Stimulated activated CD4-positive, alpha-beta T cell treated with anti-CD3 and anti-CD28 coated beads, Interleukin-15, amount 100 ng/mL, for 1 hour (primary cell): ENCODE measurements at regions not wholly inside any gene's neighbourhood (a gene's known extent, or its start where the extent isn't known, plus 50 kb on each side); places are given as distances from the start of the nearest gene placed in this dataset.

Source experiments
- DNase-seq, 2 donors: peaks; one replicate each; pipeline ENCODE4 v3.0.0-alpha.2; 2020; ENCODE audit warnings: low read depth in 1 of 2, low spot score in 1 of 2

DNA sequence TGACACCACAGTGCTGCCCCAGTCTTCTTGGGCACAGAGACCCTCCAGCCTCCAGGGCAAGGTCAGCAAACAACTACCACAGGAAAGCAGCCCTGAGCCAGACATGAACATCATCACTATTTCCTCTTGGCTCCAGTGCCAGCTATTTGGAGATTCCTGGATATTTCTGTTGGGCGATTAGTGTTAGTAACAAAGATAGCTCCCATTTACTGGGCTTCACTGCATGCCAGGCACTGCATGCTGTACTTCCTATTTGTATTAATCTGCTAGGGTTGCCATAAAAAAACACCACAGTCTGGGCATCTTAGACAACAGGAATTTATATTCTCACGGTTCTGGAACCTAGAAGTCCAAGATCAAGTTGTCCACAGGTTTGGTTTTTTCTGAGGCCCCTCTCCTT, 255.1 kb upstream of the STT3B start:
- DNase-seq = no peak

DNA sequence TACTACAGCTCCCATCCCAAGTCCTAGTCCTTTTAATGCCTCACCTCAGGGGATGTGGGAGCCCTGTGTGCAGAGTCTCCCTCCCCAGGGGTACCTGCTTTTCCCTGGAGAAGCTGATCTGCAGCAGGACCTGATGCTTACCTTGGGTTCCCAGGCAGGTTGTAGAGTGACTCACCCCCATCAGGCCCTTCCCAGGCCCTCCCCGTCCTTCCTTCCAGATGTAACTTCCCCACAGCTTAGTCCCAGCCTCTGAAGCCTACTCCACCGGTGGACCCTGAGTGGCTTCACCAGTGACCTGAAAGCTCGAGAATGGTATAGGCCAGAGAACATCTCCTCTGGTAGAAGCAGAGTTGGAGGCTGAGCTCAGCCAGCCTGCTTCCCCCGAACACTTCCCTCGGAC, 254.2 kb upstream of the STT3B start:
- no peak for DNase-seq

- DNase-seq = no peak
These were observed 247.9 kb upstream of the STT3B start for GRCh38 chr3:31284776-31285175.

DNA sequence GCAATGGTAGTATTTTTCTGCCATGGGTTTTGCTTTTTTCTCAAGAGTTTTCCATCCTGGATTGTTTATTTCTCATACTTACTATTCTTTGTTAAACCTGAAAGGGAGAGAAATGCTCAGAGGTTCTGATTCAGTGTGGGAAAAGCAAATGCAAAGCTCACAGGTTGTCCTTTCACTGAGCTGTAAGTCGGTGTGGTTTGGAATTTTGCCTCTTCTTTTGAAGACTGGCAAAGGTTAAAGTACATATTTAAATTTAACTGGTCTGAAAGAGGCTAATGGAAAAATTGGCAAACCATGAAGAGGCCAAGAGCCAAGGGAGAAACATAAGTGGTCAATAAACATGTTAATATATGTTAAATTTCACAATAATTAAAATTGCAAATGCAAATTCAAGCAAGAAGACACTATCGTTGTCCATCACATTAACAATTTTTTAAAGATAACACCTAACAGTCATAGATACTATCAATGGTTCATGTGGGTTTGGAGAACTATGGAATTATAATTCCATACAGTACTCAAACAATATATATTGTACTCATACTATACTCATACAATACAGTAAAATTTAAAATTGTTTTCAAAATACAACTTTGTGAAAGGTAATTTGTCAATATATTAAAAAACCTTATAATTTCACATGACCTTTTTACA, 246.8 kb upstream of the STT3B start:
- no peak for DNase-seq

DNA sequence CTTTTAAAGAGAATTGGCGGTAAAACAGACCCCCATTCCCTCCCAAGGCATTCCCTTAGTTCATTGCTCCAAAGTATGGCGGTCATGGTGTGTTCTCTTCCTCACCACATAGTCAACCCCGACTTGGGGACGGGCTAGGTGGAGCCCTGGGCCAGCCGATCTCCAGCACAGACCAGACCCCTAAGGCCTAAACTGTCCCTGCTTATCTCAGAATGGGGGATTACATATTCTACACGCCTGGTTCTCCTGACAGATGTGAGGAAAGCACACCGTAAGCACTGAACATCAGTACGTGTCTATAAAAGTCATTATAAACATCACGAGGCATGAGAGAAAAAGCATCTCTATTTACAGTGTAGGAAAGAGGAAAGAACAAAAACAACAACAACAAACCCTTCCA, 244.5 kb upstream of the STT3B start:
- no peak for DNase-seq

DNA sequence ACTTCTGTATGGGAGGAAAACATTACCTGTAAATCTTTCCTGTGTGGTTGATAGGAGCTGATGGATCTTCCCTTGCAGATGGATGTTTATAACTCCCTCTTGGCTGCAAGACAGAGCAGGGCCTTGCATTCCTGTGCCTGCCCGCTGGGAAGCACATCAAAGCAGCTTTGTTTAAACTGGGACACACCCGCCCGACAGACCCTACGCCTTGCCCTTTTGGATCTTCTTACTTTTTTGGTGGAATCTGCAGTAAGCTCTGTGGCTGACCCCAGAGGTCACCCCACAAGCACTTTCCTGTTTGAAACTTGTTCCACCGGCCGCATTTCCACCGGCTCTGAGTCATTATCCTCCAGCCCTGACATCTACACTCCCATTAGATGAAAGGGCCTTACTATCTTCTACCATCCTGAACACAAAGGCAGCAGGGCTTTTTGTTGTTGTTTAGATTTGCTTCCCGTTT, 244.1 kb upstream of the STT3B start:
- DNase-seq = no peak

- no peak for DNase-seq
These were observed 243.1 kb upstream of the STT3B start for GRCh38 chr3:31289584-31289983.

DNA sequence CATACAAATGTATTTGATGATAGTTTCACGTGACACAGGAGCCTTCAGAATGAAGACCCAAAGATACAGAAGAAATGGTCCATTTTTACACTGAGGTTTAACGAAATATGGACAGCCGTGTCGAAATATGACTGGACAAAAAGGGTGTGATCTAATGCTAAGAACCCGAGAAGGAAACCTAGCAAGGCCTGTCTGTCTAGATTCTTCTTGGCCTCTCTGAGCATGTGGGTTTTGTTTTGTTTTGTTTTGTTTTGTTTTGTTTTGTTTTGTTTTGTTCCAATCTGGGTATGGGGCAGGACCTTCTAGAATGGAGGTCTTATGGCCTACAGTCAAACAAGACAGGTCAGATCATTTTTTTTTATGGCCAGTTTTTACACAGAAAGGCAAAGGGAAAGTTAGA, 242.7 kb upstream of the STT3B start:
- no peak for DNase-seq

DNA sequence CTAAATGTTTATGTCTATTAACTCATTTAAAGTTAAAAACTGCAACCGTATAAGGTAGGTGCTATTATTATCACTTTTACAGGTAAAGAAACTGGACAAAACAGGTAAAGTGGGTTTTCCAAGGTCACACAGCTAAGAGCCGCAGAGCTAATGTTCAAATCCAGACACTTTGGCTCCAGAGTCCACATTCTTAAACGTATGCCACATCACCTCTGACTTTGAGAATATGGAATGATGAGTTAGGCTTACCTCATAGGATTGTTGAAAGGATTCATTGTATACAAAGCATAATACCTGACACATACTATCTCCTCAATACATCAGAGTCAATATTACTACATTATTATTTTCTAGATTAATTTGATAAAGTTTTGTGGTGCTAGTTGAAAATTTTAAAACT, 240.9 kb upstream of the STT3B start:
- DNase-seq = no peak

DNA sequence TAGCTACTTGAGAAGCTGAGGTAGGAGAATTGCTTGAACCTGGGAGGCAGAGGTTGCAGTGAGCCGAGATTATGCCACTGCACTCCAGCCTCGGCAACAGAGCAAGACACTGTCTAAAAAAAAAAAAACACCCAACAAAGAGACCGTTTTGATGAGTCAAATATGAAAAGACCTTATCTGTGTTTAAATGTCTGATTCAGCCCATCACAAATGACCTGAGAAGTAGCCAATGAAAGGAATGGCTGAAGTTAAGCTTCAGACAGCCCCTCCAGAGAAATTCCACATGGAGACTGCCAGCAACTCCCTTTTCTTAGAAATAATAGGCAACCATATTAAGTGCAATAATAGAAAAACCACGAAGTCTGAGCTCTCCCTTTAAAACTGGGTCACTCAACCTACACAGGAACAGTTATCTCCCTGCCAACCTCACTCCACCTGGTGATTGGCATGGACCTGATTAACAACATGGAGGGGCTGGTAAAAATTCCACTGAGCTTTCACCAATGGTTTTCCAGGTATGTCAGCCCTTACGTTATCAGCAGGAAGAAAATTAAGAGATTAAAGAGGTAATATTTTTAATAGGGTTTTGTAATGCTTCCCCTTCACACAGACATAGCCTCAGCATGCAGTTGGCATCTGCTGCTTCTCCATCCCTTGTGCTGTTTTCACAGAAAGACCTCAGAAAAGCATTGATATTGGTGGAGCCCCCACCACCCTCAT, 238.1 kb upstream of the STT3B start:
- DNase-seq = no peak

GRCh38 chr3:31295150-31295765, 237.5 kb upstream of the STT3B start:
- no peak for DNase-seq

DNA sequence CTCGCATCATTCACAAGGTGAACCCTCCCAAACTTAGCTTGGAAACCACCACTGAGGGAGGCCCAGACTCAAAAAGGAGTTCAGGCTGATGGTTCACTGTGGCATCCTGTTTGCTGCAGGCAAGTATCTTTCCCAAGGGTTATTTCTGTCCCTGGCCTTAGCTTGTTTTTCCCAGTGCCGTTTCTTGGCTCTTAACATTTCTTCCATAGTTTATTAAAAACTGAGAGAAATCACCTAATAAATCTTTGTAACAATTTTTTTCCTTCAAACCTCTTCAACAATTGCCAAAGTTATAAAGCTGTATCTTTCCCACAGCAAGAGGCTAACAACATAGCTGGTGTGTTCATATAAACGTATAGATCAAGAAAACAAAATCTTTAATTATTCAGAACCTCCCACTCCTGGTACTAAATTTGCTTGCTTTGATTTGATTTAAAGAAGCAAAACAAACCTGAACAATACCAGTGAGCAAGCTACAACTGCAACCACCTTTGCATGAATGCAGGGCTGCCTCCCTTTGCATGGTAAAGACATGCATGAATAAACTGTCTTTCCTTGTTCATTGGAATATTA, 234.9 kb upstream of the STT3B start:
- DNase-seq = no peak

- no peak for DNase-seq
These were observed 232.0 kb upstream of the STT3B start for GRCh38 chr3:31300456-31301443.

GRCh38 chr3:31302343-31302742, 230.4 kb upstream of the STT3B start:
- DNase-seq = no peak

- no peak for DNase-seq
These were observed 227.4 kb upstream of the STT3B start for GRCh38 chr3:31305340-31305739.

DNA sequence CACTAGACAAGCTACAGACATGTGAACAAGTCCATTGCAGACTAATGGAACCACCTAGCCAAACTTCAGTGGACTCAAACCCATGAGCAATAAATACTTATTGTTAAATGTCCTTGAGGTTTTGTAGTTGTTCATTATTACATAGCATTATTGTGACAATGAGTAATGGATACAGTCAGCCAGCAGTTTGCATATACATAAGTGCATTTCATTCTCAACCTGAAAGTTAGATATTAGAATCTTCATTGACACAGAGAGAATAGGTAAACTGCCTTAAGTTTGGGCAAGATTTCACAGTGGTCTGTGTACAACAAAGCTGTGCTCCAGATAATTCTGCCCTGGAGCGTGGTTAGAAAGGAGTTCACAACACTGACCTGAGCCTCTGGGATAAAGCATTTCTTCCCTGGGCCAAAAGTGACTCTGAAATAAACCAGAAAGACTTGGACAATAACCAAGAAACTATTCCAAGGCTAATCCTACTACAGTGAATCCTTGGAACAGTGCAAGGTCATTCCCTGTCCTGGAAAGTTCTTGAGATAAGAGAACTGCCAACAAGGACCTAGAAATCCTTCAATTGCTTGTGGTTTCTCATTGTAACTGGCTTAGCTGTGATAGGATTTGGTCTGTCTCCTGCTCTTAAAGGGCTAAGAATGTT, 225.5 kb upstream of the STT3B start:
- DNase-seq = no peak

- no peak for DNase-seq
These were observed 221.2 kb upstream of the STT3B start for GRCh38 chr3:31311559-31311958.

- no peak for DNase-seq
These were observed 220.3 kb upstream of the STT3B start for GRCh38 chr3:31312400-31312799.

DNA sequence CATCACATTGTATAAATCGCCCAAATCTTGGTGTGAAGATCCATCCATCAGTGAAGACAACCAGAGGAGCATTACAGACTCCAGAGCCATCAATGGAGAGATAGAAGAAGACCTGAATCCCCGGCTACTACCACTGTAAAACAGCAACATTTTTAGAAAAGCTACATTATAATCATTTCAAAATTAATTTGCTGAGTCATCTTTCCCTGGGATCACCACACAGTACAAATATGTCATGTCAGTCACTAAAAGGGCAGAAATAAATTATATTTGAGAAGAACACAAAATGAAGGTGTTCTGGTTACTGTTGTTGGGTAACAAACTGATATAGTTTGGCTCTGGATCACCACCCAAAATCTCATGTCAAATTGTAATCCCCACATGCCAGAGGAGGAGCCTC, 218.5 kb upstream of the STT3B start:
- DNase-seq = no peak

DNA sequence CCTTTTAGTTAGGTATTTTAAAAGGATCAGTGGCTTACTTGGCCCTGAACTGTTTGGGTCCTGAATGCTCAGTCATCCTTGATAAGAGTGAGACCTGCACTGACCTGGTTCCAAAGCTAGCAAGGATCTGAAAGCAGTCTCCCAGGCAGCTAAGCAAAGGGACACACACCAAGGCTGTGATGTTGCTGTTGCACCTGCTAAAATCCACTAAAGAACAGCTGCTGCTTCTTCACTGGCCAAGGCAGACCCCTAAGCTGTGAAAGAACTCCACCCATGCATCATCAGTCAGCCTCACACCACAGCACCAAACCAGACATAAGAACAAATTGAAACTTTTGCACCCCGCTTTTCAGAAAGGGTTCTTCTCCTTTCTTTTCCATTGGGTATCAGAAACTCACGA, 213.4 kb upstream of the STT3B start:
- no peak for DNase-seq
